SIG-M5 treated with dmso at 0.1 percent for 504 hours (cell line): ENCODE measurements at regions not wholly inside any gene's neighbourhood (a gene's known extent, or its start where the extent isn't known, plus 50 kb on each side); places are given as distances from the start of the nearest gene placed in this dataset.
"Not testable (repeated sequence)": the region's sequence is repeated elsewhere in the genome, so short reads cannot be mapped to it uniquely, and the experiment has no call there.

ENCODE experiments used
- DNase-seq: peaks from one replicate; lab custom pipeline; 2025; ENCODE audit not compliant: unreplicated experiment; lab: John Stamatoyannopoulos, UW

DNA sequence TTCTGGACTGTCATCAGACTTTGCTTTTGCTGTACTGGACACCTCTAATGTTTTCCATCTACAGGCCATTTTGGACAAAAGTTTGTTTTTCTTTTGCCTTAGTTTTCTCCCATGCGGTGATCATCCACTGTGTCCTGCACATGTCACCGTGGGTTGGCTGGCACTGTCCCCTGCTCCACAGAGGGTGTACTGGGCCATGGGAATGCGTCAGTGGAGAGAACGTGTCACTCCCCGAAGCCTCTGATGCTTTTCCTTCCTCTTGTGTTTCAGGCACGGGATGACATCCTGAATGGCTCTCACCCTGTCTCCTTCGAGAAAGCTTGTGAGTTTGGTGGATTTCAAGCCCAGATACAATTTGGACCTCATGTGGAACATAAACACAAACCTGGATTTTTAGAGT is 385.0 kb upstream of the TPM1 start:
- not testable (repeated sequence) for DNase-seq

DNA sequence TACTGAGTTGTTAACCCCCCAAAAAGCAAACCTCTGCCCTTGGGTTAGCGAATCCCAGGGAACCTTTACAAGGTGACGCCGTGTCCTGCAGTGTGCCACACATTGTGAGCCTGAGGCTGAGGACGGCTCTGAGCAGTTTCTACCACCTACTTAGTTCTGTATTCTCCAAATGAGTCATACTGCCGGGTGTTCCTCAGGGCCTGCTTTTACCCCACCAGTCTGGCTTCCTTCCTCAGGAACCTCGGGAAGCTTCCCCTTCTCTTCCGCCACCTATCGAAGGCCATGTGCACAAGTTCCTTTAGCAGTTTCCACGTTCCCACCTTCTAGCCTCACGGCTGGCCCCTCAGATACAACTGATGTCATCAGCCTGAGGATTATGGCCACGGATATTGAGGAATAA is 384.0 kb upstream of the TPM1 start:
- peak; percentile 3 for DNase-seq

DNA sequence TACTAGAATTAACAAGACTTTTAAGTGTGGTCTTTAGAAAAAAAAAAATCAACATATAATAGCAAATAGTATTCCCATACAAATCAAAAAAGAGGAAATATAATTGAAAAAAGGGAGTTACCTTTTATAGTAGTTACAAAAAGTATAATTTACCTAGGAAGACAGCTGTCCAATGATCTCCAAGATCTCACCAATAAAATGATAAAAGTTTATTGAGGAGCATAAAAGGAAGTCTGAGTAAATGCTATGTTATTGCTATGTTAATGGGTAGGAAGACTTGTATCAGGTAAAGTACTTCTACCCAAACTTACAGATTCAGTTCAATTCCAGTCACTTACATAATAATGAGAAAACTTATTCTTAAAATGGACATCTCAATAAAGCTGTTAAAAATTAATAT is 379.0 kb upstream of the TPM1 start:
- DNase-seq, result no peak

DNA sequence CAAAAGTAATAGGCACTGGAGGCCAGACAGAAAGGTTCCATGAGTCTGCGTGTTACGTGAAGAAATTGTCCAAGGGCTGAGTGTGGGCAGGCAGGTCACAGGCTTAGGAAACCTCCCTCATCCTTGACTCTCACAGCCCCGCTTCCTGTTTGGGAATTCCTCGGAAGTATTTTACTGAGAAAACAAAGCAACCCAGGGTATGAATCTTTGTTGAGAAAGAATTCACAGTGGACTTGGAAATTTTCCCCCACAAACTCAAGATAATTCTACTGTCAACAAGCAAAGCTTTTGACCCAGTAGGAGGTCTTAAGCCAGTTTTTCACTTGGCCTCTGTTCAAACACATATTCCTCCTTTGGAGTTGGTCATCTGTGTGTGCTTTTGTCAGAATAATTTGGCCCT is 377.1 kb upstream of the TPM1 start:
- no peak for DNase-seq

DNA sequence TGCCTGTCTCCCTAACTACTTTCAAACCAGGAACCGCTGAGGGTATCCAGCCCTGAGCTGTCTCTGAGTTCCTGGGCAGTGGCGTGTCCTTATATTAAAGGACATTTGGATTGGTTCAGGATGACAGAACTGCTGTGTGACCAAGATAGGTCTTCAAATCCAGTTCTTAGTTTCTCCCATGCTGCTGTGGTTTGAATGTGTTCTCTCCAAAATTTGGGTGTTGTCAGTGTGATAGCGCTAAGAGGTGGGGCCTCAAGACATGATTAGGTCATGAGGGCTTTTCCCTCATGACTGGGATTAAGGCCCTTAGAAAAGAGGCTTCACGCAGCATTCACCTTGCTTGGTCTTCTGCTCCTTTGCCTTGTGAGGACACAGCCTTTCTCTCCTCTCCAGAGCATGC is 376.5 kb upstream of the TPM1 start:
- no peak for DNase-seq

DNA sequence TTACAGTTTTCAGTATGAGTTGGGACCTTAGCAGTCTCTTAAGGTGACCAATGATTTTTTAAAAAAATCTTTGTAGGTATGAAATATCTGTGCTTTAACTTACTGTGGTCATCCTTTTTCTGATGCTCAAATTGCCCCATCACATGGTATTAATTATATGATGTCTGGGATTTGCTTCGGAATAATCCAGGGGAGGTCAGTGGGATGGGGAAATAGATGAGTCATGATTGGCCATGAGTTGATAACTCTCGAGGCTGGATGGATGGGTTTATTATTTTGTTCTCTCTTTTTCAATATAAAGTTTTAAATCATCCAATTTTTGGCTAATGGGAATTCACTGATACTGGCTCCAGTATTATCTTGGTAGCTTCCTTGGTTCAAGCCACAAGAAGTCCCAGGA is 370.3 kb upstream of the TPM1 start:
- no peak for DNase-seq

DNA sequence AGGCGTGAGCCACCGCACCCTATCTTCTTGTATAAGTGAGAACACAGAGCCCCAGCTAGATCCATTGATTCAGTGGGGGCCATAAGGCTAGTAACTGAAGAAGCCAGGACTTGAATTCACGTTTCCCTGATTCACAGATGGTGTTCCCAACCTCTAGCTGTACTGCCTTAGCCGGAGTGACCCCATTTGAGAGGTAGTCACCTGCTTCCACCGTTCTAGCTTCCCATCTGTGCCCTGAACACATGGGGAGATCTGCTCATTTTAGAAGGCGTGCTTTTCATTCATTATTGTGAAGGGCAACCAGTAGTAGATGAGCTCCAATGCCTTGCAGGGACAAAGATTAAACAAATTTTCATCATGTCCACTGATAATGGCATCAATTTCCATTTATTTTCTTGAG is 365.7 kb upstream of the TPM1 start:
- DNase-seq, result no peak

DNA sequence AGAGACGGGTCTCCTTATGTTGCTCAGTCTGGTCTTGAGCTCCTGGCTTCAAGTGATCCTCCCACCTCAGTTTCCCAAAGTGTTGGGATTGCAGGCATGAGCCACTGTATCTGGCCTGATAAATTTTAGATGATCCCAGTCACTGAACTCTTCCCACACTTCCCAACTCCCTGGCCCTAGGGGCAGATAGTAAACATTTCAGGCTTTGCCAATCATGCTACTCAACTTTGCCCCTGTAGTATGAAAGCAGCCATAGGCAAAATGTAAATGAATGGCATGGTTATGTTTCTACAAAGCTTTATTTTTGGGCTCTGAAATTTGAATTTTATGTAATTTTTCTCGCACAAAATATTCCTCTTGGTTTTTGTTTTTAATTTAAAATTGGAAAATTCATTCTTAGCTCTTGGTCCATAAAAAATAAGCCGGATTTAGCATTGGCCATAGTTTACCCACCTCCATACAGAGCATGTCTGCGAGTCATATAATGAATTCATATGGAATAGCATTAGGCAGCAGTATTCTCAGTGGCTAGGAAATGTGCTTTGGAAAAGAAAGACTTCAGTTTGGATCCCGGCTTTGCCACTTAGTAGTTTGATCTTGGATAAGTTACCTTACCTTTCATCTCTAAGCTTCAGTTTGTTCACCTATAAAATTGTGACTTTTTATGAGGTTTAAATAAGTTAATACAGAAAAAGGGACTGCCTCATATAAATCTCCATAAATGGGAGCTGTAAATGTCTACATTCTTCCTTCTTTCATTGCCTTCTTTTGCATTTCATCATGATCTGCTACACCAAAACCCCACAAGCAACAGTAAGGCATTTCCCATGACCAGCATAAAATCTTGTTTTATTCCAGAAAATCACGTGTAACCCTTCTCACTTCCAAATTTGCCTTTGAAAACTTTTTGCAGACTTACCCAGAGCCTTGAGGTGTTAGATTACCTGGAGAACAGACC is 360.3 kb upstream of the TPM1 start:
- no peak for DNase-seq

DNA sequence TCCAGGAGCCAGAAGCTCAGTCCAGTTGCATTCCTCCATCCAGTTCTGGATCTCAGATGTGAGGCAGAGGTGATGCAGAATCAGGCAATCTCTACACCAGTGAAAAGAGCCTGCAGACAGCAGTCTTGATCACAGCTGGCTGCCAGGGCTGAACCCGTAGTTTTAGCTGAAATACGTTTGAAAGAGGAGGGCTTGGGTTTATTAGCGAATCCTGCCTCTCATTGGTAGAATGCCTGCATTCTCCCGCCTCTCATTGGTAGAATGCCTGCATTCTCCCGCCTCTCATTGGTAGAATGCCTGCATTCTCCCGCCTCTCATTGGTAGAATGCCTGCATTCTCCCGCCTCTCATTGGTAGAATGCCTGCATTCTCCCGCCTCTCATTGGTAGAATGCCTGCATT is 359.4 kb upstream of the TPM1 start:
- DNase-seq, result not testable (repeated sequence)

DNA sequence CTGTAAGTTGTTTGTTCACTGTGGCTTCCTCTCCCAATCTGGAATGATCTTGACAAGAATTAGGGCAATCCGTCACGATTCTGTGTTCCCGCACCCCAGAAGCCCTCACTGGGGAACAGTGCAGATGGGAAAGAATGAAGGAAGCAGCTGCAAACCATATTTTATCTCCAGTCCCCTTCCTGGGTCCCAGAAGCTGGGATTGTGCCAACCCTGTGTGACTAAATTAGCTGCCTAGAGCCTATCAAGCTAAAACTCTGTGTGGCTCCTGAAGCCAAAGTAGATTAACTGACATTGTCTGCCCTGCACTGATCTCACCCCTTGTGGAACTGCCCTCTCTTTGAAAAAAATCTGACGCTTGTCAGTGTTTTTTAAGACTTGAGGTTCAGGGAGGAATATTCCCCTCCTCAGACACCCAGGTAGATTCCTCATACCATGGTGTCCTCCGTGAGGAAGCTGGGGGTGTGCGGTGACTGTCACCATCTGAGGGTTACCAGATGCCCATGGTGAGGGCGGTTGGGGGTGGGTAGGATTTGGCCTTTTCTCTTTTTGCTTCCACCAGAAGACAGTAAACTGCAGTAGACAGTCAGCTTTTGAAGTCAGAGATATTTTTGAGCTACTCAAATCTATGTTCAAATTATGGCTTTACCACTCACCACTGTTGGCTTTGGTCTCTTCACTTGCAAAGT is 358.3 kb upstream of the TPM1 start:
- DNase-seq, result no peak

DNA sequence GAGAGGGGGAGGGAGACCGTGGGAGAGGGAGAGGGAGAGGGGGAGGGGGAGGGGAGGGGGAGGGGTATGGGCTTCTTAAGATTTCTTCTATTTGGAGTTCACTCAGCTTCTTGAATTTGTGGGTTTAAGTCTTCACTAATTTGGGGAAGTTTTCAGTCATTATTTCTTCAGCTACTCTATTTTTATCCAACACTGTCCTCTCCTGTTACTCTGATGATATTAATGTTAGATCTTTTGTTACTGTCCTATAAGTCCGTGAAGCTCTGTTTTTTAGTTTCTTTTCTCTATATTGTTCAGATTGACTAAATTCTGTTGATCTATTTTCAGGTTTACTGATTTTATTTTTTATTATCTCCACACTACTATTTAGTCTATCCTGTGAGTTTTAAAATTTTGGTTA is 351.5 kb upstream of the TPM1 start:
- no peak for DNase-seq

DNA sequence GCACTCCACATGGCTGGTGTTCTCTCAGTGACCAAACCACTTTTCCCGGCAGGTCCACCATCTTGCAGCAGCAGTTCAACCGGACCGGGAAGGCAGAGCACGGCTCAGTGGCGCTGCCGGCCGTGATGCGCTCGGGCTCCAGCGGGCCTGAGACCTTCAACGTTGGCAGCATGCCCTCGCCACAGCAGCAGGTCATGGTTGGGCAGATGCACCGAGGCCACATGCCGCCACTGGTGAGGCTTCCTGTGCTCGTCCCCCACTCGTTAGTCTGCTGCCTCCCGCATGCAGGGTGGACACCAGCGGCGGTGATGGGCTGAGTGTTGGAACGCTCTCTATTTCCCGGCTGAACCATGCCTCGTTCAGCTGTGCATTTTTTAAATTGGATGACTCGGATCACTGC is 344.9 kb upstream of the TPM1 start:
- no peak for DNase-seq

DNA sequence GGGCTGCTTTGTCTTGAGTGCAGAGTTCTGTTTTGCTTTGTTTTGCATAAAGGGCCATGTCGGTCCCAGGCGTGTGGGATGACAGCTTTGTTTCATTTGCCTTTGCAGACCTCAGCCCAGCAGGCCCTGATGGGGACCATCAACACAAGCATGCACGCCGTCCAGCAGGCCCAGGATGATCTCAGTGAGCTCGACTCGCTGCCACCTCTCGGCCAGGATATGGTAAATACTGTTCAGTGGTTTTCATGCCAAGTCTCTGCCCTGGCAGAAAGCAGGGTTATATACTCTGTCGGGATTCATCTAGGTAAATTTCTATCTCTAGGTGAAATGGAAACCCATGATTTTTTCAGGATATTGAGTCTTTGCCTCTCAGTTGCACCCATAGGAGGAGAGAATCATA is 343.9 kb upstream of the TPM1 start:
- DNase-seq, result no peak

DNA sequence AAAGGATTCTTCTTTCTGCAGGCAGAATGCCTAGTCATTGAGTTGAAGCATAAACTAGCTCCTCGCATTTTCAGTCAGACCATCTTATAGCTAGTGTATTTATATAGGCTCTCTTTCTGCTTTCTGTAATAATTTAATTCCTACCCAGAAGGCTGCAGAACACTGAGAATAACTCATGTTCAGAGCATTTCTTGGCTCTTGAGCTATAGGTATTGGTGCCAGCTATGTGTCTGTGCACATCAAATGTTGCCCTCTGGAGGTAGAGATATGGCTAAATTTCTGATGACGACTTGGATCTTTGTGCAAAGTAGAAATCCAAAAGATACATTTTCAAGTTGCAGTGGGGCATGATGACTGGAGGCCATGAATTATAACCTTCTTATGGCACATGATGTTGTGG is 336.2 kb upstream of the TPM1 start:
- DNase-seq, result no peak

DNA sequence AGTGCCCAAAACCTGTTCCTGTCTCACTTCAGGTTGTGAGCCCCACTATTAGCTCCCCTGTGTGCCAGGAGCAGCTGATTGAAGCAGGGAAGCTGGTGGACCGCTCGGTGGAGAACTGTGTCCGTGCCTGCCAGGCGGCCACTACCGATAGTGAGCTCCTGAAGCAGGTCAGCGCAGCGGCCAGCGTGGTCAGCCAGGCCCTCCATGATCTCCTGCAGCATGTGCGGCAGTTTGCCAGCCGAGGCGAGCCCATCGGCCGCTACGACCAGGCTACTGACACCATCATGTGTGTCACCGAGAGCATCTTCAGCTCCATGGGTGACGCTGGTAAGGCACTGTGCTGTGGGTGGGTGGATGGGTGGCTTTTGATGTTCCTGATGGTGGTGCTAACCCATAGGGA is 334.1 kb upstream of the TPM1 start:
- DNase-seq, result no peak

DNA sequence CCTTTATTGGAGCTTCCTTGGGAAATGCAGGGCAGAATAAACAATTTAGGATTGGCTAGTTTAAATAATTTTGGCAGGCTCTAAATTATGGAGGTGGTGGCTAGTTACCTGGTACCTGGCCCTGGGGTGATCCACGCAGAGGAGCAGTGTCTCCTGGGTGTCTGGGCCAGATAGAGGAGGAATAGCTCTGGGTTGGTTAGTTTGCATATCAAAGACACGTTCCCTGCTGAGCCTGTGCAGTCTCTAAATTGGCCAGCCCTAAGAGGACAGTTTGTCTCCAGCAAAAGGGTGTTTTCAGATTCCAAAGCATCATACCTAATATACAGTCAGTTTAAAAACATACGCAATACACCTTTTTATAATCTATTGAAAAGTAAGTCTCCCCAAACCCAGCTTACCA is 333.3 kb upstream of the TPM1 start:
- DNase-seq, result no peak

DNA sequence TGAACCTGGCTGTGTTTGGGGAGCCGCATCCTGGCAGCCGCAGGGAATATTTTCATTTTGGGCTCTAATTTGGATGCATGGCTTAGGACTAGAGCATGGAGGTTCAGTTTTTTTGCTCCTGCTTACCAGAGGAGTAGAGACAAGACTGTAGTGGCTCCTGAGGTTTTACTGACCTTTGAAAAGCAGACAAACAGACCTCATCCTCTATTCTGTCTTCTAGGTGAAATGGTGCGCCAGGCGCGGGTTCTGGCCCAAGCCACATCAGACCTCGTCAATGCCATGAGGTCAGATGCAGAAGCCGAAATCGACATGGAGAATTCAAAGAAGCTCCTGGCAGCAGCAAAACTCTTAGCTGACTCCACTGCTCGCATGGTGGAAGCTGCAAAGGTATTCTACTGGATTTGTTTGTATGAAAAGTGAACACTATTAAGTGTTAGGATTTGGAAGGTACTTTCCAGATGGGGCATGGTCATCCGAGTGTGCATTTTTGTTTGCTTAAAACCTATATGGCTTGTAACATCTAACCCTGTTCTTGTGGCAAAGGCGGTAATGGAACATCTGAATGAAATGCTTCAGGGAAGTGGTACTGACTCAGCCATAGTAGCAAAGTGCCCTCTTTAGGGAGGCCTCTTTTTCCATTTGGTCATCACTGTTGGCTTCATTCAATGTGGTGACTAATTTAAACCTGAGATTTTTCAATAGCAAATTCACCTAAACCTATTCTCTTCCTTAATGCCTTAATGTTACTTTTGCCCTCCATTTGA is 330.7 kb upstream of the TPM1 start:
- no peak for DNase-seq

DNA sequence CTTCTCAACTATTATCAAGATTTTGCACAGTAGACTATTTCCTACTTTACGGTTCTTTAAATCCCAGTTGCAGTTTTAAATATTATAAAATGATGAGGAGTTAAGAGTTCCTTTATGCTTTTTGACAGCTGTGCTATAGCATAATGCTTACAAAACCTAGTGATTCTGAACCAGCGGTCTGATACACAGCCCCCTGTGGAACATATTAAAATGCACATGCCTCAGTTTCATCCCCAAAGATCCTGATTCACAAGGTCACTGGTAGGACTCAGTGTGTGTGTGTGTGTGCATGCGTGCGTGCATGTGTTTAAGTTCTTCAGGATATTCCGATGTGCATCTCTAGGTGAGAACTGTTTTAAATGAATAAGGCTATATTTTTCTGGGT is 330.1 kb upstream of the TPM1 start:
- no peak for DNase-seq

DNA sequence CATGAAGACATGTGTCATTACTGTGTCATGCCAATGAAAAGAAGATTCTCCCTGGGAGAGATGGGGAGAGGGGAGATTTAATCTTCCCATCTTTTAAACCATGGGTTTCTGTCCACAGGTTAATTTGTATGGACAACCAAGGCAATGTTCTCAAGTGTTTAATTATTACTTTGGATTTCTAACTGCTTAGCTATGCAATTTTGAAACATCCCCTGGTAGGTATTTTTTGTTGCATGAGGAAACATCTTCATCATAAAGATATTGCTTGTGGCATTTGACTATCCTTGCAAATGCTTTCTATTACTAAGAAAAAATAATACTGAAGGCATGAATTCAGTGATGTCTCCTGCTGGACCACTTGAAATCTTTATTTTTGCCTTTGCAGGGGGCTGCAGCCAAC is 326.6 kb upstream of the TPM1 start:
- DNase-seq, result no peak

DNA sequence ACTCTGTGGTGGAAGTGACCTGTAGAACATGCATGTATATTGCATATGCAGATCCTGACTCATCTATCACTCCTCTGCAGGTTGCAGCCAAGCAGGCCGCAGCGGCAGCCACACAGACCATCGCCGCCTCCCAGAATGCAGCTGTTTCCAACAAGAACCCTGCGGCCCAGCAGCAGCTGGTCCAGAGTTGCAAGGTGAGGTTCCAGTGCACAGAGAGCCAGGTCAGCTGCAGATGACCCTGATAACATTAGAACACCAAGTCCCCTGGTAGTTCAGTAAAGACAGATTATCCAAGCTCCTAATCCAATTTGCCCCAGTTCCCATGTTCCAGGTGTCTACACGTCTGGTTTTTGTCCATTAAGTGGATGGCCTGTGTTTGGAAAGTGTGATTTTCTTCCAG is 325.1 kb upstream of the TPM1 start:
- DNase-seq, result no peak

DNA sequence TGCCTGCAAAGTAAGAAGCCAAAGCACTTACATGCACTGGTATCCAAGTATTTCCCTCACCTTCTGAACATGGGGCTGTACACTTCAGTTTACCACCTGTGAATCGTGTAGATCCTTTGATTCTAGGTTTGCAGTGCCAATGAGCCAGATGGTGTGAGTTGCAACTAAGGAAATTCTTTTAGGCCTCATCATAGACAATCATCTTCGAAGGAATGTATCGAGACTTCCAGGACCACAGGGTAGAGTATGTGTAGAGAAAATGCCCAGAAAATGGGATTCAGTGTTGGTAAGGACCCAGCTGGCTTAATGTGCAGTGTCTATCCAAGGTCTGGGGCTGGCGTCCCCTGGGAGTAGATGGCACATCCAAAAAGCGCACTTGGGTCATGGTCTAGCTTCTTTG is 323.2 kb upstream of the TPM1 start:
- DNase-seq, result no peak

DNA sequence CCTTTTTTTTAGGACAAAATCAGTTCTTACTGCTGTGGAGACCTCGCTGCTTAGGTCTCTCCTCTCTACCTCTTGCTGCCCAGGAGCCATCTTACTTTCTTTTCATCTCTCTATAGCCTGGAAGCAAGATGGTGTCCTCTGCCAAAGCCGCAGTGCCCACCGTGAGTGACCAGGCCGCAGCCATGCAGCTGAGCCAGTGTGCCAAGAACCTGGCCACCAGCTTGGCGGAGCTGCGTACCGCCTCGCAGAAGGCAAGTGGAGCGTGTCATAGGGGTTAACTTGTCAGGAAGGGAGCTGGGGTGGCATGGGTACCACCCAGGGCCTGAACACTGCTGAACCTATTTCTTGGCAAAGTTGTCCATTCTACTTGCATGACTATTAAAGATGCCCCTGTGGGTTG is 320.3 kb upstream of the TPM1 start:
- no peak for DNase-seq
